ENCODE measurements at regions not wholly inside any gene's neighbourhood (a gene's known extent, or its start where the extent isn't known, plus 50 kb on each side); places are given as distances from the start of the nearest gene placed in this dataset.

DNA sequence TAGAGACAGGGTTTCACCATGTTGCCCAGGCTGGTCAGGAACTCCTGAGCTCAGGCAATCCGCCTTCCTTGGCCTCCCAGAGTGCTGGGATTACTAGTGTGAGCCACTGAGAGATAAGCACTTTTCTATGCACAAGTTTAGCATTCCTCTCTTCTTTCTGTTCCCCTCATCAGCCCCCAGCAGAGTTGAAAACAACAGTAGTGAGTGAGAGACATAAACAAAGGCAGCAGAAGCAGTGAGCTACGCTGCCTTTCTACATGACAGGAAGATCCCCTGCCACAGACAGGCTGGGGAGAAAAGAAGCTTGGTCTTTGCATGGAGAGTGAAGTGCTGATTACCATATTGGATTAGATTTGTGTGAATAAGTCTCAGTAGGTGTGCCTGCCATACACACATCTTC, 392.0 kb upstream of the KIRREL3 start:
- no peaks in the 10 kb centered on the region for H3K79me2 ChIP-seq (ENCODE audit: insufficient read depth, low read length)
- H3K9me3 ChIP-seq (ENCODE audit: insufficient read depth, low read depth, low read length) = peaks cover 3% of the 10 kb centered on the region
- no peak for FAIRE-seq
- no peak overlapping the region for H2AFZ ChIP-seq (ENCODE audit: low read depth, low read length)
- Mint-ChIP-seq H3K4me3 (ENCODE audit: unreplicated experiment) (no peak overlapping the region), H3K27me3 (ENCODE audit: low read depth, unreplicated experiment) (peaks cover 10% of the 10 kb centered on the region), H3K36me3 (ENCODE audit: low read depth, unreplicated experiment) (no peaks in the 10 kb centered on the region), H3K4me1 (ENCODE audit: low read depth, unreplicated experiment) (no peaks in the 10 kb centered on the region), H3K9me3 (ENCODE audit: unreplicated experiment) (peaks cover 5% of the 10 kb centered on the region), H3K27ac (ENCODE audit: unreplicated experiment) (no peak overlapping the region)
- H3K36me3 ChIP-seq (ENCODE audit: insufficient read depth, low read length) = no peaks in the 10 kb centered on the region
- H3K27me3 ChIP-seq (ENCODE audit: insufficient read depth, low read length) = no peaks in the 10 kb centered on the region
- TF ChIP-seq CTCF (IDR thresholded peaks at IDR 0.05; ENCODE audit: insufficient read depth, low read depth, low read length) (no peak), EZH2 (IDR thresholded peaks at IDR 0.05; ENCODE audit: insufficient read depth, low read length) (no peak)
- no peak for DNase-seq (ENCODE audit: low read depth)
- no peaks in the 10 kb centered on the region for H4K20me1 ChIP-seq (ENCODE audit: insufficient read depth, low read length)
- H3K9ac ChIP-seq (ENCODE audit: low read length) = no peak overlapping the region
- no peak overlapping the region for H3K27ac ChIP-seq (ENCODE audit: low read depth, low read length)
- H3K4me1 ChIP-seq (ENCODE audit: insufficient read depth, low read length) = no peaks in the 10 kb centered on the region
- H3K4me3 ChIP-seq (ENCODE audit: insufficient read depth, low read depth, low read length) = no peak overlapping the region
- H3K4me2 ChIP-seq (ENCODE audit: low read length) = no peak overlapping the region

DNA sequence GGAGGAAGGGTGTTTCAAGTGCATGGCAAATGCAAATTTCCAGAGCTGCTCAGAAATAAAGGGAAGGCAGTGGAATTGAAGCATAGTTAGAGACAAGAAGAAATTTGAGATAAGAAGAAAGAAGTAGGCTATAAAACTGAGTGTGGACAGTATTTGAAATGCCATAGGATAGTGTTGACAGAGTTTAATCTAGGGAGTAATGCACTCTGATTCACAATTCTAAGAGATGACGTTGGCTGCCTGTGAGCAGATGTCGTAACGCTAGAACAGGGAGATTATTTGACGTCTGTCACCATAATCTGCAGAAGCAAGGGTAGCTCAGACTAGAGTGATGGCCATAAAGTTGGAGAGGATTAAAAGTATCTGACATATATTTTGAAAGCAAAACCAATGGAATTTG, 389.9 kb upstream of the KIRREL3 start:
- no peak overlapping the region for H3K9ac ChIP-seq (ENCODE audit: low read length)
- no peak overlapping the region for H3K4me2 ChIP-seq (ENCODE audit: low read length)
- no peak overlapping the region for H3K27ac ChIP-seq (ENCODE audit: low read depth, low read length)
- H3K9me3 Mint-ChIP-seq (ENCODE audit: unreplicated experiment) = no peaks in the 10 kb centered on the region
- H2AFZ ChIP-seq (ENCODE audit: low read depth, low read length) = no peak overlapping the region
- TF ChIP-seq EZH2 (IDR thresholded peaks at IDR 0.05; ENCODE audit: insufficient read depth, low read length) = no peak
- TF ChIP-seq CTCF (IDR thresholded peaks at IDR 0.05; ENCODE audit: insufficient read depth, low read depth, low read length) = no peak
- H3K27me3 ChIP-seq (ENCODE audit: insufficient read depth, low read length) = no peaks in the 10 kb centered on the region
- H4K20me1 ChIP-seq (ENCODE audit: insufficient read depth, low read length) = no peaks in the 10 kb centered on the region
- H3K79me2 ChIP-seq (ENCODE audit: insufficient read depth, low read length) = no peaks in the 10 kb centered on the region
- peaks cover 10% of the 10 kb centered on the region for H3K27me3 Mint-ChIP-seq (ENCODE audit: low read depth, unreplicated experiment)
- no peaks in the 10 kb centered on the region for H3K36me3 Mint-ChIP-seq (ENCODE audit: low read depth, unreplicated experiment)
- DNase-seq (ENCODE audit: low read depth) (no peak), FAIRE-seq (no peak)
- no peaks in the 10 kb centered on the region for H3K36me3 ChIP-seq (ENCODE audit: insufficient read depth, low read length)
- H3K9me3 ChIP-seq (ENCODE audit: insufficient read depth, low read depth, low read length) = no peaks in the 10 kb centered on the region
- no peak overlapping the region for H3K4me3 ChIP-seq (ENCODE audit: insufficient read depth, low read depth, low read length)
- H3K27ac Mint-ChIP-seq (ENCODE audit: unreplicated experiment) = no peak overlapping the region
- H3K4me1 ChIP-seq (ENCODE audit: insufficient read depth, low read length) = no peaks in the 10 kb centered on the region
- H3K4me3 Mint-ChIP-seq (ENCODE audit: unreplicated experiment) = no peak overlapping the region
- H3K4me1 Mint-ChIP-seq (ENCODE audit: low read depth, unreplicated experiment) = no peaks in the 10 kb centered on the region

DNA sequence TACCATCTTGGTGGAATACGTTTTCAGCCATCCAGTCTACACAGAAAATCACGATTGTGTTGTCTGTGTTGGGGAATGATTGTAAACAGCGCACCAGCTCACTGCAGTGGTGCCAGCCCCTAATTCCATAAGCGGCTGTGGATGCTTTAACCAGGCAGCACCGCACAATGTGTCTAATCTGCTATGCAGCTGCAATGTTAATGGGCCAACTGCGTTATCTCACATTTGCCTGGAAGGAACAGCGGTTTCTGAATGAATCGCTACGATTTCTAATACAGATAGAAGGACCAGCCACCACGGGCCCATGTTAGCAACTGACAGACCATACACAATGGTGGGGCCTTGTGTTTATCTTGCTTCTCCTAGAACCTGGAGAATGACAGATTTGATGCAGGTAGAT, 384.5 kb upstream of the KIRREL3 start:
- H2AFZ ChIP-seq (ENCODE audit: low read depth, low read length) = no peak overlapping the region
- H3K4me1 ChIP-seq (ENCODE audit: insufficient read depth, low read length) = no peaks in the 10 kb centered on the region
- peaks cover 11% of the 10 kb centered on the region for H3K27me3 Mint-ChIP-seq (ENCODE audit: low read depth, unreplicated experiment)
- DNase-seq (ENCODE audit: low read depth) (no peak), FAIRE-seq (no peak)
- H3K27ac ChIP-seq (ENCODE audit: low read depth, low read length) = no peak overlapping the region
- no peaks in the 10 kb centered on the region for H3K9me3 Mint-ChIP-seq (ENCODE audit: unreplicated experiment)
- TF ChIP-seq EZH2 (IDR thresholded peaks at IDR 0.05; ENCODE audit: insufficient read depth, low read length) (no peak), CTCF (IDR thresholded peaks at IDR 0.05; ENCODE audit: insufficient read depth, low read depth, low read length) (no peak)
- no peak overlapping the region for H3K4me3 ChIP-seq (ENCODE audit: insufficient read depth, low read depth, low read length)
- no peaks in the 10 kb centered on the region for H3K36me3 ChIP-seq (ENCODE audit: insufficient read depth, low read length)
- no peaks in the 10 kb centered on the region for H3K27me3 ChIP-seq (ENCODE audit: insufficient read depth, low read length)
- H3K9me3 ChIP-seq (ENCODE audit: insufficient read depth, low read depth, low read length) = no peaks in the 10 kb centered on the region
- no peaks in the 10 kb centered on the region for H3K4me1 Mint-ChIP-seq (ENCODE audit: low read depth, unreplicated experiment)
- no peak overlapping the region for H3K4me3 Mint-ChIP-seq (ENCODE audit: unreplicated experiment)
- no peak overlapping the region for H3K27ac Mint-ChIP-seq (ENCODE audit: unreplicated experiment)
- no peaks in the 10 kb centered on the region for H3K79me2 ChIP-seq (ENCODE audit: insufficient read depth, low read length)
- H3K9ac ChIP-seq (ENCODE audit: low read length) = no peak overlapping the region
- no peaks in the 10 kb centered on the region for H3K36me3 Mint-ChIP-seq (ENCODE audit: low read depth, unreplicated experiment)
- no peaks in the 10 kb centered on the region for H4K20me1 ChIP-seq (ENCODE audit: insufficient read depth, low read length)
- H3K4me2 ChIP-seq (ENCODE audit: low read length) = no peak overlapping the region

Measured in astrocyte (in vitro differentiated cells and primary cell).